WERI-Rb-1 (cell line): ENCODE measurements at regions not wholly inside any gene's neighbourhood (a gene's known extent, or its start where the extent isn't known, plus 50 kb on each side); places are given as distances from the start of the nearest gene placed in this dataset.

Source experiments
- DNase-seq: peaks from one replicate; pipeline ENCODE4 v3.0.0-alpha.2; 2020
- H3K27ac ChIP-seq: fragments of 250-450 bp; sonication (Bioruptor Pico); 2 replicates; pipeline ENCODE4 v1.5.1; 2020; ENCODE audit warnings: mild to moderate bottlenecking, moderate library complexity
- H3K27me3 ChIP-seq: fragments of 250-450 bp; sonication (Bioruptor Pico); 2 replicates; pipeline ENCODE4 v1.5.1; 2021; ENCODE audit warnings: mild to moderate bottlenecking, low read depth, moderate library complexity; ENCODE audit not compliant: insufficient read depth, severe bottlenecking
- H3K36me3 ChIP-seq: fragments of 250-450 bp; sonication (Bioruptor Pico); 2 replicates; pipeline ENCODE4 v1.5.1; 2020; ENCODE audit warnings: mild to moderate bottlenecking, moderate library complexity
- H3K4me3 ChIP-seq: 2 replicates; pipeline ENCODE4 v1.5.1; 2011; ENCODE audit warnings: low read depth, mild to moderate bottlenecking, control low read depth, low read length
- H3K9me3 ChIP-seq: fragments of 250-450 bp; sonication (Bioruptor Pico); 2 replicates; pipeline ENCODE4 v1.5.1; 2021; ENCODE audit warnings: mild to moderate bottlenecking, moderate library complexity; ENCODE audit not compliant: severe bottlenecking
- TF ChIP-seq, protein P1 (sequence below): IDR thresholded peaks from 2 replicates; pipeline ENCODE4 v1.5.1; 2011; ENCODE audit warnings: low read depth, mild to moderate bottlenecking, control low read depth, inconsistent platforms, low read length

DNA sequence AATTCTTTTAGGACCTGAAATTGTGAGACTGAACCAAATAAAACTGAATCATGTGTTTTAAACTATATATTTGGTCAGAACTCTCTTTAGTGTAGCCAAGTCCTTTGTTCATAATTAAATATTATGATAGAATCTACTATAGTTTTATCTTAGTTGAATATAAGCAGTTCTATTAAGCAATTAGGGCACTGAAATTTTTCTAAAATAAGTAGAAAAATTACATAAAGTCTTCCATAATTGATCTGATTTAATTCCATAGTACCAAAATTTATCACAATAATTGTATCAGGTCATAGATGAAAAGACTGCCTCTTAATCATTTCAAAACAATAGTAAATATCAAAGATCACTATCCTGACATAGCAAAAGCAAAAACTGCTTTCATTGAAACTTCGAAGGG, 90.1 kb upstream of the BET1 start:
- TF ChIP-seq, protein P1, sequence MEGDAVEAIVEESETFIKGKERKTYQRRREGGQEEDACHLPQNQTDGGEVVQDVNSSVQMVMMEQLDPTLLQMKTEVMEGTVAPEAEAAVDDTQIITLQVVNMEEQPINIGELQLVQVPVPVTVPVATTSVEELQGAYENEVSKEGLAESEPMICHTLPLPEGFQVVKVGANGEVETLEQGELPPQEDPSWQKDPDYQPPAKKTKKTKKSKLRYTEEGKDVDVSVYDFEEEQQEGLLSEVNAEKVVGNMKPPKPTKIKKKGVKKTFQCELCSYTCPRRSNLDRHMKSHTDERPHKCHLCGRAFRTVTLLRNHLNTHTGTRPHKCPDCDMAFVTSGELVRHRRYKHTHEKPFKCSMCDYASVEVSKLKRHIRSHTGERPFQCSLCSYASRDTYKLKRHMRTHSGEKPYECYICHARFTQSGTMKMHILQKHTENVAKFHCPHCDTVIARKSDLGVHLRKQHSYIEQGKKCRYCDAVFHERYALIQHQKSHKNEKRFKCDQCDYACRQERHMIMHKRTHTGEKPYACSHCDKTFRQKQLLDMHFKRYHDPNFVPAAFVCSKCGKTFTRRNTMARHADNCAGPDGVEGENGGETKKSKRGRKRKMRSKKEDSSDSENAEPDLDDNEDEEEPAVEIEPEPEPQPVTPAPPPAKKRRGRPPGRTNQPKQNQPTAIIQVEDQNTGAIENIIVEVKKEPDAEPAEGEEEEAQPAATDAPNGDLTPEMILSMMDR: no peak
- Histone ChIP-seq H3K4me3 (no peak overlapping the region), H3K27ac (no peak overlapping the region), H3K36me3 (no peaks in the 10 kb centered on the region), H3K27me3 (no peaks in the 10 kb centered on the region), H3K9me3 (no peaks in the 10 kb centered on the region)
- DNase-seq: no peak

DNA sequence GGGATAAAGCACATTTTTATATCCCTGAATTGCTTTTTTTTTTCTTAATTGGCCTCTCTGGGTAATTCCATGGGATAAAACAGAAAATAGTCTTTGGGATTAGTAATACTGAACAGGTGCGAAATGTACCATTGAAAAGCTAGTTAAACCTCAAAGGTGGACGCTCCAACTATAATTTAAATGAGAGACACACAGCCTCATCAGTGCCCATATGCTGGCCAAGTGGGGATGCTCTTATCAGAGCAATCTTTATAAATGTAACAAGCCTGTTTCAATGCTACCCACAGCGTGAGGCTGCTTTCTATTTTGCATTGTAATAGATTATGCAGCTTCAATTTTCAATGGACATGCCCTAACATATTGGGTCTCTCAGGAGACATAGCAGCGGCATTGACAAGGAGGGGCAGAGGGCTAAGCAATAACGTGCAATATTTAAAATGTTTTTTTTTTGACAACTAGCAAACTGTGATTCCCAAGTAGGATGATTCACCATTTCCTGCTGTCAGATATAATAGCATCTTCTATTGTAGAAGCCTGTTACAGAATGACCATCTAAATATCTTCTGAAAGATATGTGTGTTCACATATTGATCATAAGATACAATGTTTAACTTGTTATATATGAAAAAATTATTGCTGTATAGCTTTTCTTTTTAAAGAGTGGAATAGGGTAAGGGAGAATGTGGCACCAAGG, 91.3 kb upstream of the BET1 start:
- Histone ChIP-seq H3K27ac (no peak overlapping the region), H3K36me3 (no peaks in the 10 kb centered on the region), H3K27me3 (no peaks in the 10 kb centered on the region), H3K9me3 (no peaks in the 10 kb centered on the region), H3K4me3 (no peak overlapping the region)
- DNase-seq: no peak
- TF ChIP-seq, protein P1: no peak

DNA sequence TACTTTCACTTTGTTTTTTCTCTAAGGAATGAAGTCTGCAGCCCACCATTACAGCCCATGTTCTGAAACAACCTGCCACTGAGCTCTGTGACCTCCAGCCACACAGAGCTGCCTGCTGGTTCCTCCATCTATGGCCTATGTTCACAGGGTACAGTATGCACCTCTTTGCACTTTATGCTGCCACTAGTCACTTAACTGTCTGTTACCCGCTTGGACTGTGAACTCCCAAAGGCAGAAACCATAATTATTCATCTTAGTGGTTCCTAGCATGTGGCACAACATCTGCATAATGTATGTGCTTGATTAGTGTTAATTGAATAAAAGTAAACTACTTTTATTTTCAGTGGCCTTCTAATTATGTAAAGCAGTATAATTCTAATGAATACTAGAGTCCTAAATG, 95.5 kb upstream of the BET1 start:
- Histone ChIP-seq H3K27me3 (no peaks in the 10 kb centered on the region), H3K4me3 (no peak overlapping the region), H3K27ac (no peak overlapping the region), H3K36me3 (no peaks in the 10 kb centered on the region), H3K9me3 (peaks cover 2% of the 10 kb centered on the region)
- TF ChIP-seq, protein P1: no peak
- DNase-seq: no peak

DNA sequence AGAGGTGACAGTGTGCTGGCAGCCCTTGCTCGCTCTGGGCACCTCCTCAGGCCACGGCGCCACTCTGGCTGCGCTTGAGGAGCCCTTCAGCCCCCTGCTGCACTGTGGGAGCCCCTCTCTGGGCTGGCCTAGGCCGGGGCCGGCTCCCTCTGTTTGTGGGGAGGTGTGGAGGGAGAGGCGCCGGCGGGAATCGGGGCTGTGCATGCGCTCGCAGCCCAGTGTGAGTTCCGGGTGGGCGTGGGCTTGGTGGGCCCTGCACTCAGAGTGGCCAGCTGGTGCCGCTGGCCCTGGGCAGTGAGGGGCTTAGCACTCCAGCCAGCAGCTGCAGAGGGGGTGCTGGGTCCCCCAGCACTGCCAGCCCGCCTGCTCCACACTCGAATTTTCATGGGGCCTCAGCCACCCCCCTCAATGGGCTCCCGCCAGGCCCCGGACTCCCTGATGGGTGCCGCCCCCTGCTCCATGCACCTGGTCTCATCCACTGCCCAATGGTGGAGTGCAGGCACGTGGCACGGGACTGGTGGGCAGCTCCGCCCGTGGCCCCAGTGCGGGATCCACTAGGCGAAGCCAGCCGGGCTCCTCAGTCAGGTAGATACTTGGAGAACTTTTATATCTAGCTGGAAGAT, 96.7 kb upstream of the BET1 start:
- Histone ChIP-seq H3K27me3 (no peaks in the 10 kb centered on the region), H3K4me3 (no peak overlapping the region), H3K36me3 (no peaks in the 10 kb centered on the region), H3K27ac (no peak overlapping the region), H3K9me3 (peaks cover 2% of the 10 kb centered on the region)
- DNase-seq: no peak
- TF ChIP-seq, protein P1: no peak

DNA sequence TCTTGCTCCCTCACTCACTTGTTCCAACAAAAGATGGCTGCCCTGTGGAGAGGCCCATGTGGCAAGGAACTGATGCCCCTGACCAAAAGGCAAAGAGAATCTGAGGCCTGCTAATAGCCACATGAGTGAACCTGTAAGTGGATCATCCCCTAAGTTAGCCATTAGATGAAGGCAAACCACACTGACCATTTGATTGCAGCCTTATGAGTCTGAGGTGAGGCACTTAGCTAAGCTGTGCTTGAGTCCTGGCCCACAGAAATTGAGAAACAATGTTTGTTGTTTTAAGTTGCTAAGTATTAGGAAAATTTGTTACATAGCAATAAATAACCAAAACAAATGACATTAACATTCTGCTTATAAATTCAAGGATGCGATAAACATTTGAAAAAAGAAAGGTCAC, 100.1 kb upstream of the BET1 start:
- no peak overlapping the region for H3K27ac ChIP-seq
- no peak for DNase-seq
- H3K27me3 ChIP-seq: no peaks in the 10 kb centered on the region
- no peaks in the 10 kb centered on the region for H3K36me3 ChIP-seq
- H3K4me3 ChIP-seq: no peak overlapping the region
- peaks cover 2% of the 10 kb centered on the region for H3K9me3 ChIP-seq
- TF ChIP-seq, protein P1: no peak
